ENCODE measurements at regions not wholly inside any gene's neighbourhood (a gene's known extent, or its start where the extent isn't known, plus 50 kb on each side); places are given as distances from the start of the nearest gene placed in this dataset.

DNA sequence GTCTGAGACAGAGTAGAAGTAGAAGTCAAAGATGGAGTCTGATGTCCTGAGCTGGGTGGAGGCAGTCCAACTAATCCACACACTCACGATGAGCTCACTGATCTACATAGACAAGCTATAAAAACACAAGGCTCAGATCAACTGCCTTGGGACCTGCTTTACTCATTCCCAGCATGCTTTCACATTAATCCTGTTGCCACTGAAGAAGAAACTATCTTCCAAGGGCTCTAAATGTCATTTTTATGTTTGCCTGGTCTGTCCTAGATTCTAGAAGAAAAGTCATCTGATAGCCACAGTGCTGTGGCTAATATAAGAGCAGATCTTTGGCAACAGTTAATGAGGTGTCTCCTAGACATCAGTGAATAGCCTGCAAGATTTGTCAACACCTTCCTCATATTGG lies 522.7 kb downstream of the NUF2 start:
- CTCF ChIA-PET: no interaction called here
- Histone ChIP-seq H3K27me3 (ENCODE audit: control insufficient read depth in 1 of 2, insufficient read depth in 2 of 2, low read length in 2 of 2) (no peaks in the 10 kb centered on the region), H3K27ac (ENCODE audit: low read depth in 1 of 2, low read length in 2 of 2) (no peak overlapping the region), H3K4me1 (ENCODE audit: insufficient read depth, low read length) (no peaks in the 10 kb centered on the region), H3K4me3 (ENCODE audit: low read length) (no peak overlapping the region), H3K9me3 (ENCODE audit: control insufficient read depth in 1 of 2, insufficient read depth in 1 of 2, low read length in 2 of 2) (no peaks in the 10 kb centered on the region), H3K36me3 (ENCODE audit: insufficient read depth, low read length) (no peaks in the 10 kb centered on the region)
- Mint-ChIP-seq H3K9me3 (peaks cover 2% of the 10 kb centered on the region), H3K4me3 (no peak overlapping the region), H3K4me1 (ENCODE audit: low read depth) (no peaks in the 10 kb centered on the region), H3K27me3 (no peaks in the 10 kb centered on the region), H3K36me3 (ENCODE audit: low read depth) (no peaks in the 10 kb centered on the region), H3K27ac (no peak overlapping the region)
- DNase-seq: no peak
- TF ChIP-seq, protein P1, sequence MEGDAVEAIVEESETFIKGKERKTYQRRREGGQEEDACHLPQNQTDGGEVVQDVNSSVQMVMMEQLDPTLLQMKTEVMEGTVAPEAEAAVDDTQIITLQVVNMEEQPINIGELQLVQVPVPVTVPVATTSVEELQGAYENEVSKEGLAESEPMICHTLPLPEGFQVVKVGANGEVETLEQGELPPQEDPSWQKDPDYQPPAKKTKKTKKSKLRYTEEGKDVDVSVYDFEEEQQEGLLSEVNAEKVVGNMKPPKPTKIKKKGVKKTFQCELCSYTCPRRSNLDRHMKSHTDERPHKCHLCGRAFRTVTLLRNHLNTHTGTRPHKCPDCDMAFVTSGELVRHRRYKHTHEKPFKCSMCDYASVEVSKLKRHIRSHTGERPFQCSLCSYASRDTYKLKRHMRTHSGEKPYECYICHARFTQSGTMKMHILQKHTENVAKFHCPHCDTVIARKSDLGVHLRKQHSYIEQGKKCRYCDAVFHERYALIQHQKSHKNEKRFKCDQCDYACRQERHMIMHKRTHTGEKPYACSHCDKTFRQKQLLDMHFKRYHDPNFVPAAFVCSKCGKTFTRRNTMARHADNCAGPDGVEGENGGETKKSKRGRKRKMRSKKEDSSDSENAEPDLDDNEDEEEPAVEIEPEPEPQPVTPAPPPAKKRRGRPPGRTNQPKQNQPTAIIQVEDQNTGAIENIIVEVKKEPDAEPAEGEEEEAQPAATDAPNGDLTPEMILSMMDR (IDR thresholded peaks at IDR 0.05): no peak
- intact Hi-C loops (cut with DNase I, micrococcal nuclease): no loop called here
- ATAC-seq (ENCODE audit: poor library complexity): no peak
- POLR2A ChIA-PET: no interaction called here

DNA sequence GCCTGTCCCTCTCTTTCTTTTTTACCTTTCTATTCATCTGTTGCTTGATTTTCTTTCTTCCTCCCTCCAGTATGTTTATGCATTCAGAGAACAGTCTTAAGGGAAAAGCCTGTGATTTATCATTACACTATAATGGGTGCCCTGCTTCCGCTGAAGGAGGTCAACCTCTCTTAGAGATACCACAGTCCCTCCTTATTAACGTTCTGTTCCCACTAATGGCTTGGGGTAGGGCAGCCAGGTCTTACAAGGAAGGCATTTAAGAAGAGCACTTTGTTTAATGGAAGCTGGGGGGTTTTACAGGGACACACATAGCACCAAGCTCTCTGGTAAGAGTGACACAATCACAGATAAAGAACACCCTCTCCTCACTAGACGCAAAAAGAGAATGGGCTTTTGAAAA lies 523.5 kb downstream of the NUF2 start:
- Mint-ChIP-seq H3K9me3 (peaks cover 2% of the 10 kb centered on the region), H3K4me1 (ENCODE audit: low read depth) (no peaks in the 10 kb centered on the region), H3K36me3 (ENCODE audit: low read depth) (no peaks in the 10 kb centered on the region), H3K4me3 (no peak overlapping the region), H3K27me3 (no peaks in the 10 kb centered on the region), H3K27ac (no peak overlapping the region)
- ATAC-seq (ENCODE audit: poor library complexity): no peak
- POLR2A ChIA-PET: no interaction called here
- H3K4me3 ChIP-seq (ENCODE audit: low read length): no peak overlapping the region
- no peaks in the 10 kb centered on the region for H3K9me3 ChIP-seq (ENCODE audit: control insufficient read depth in 1 of 2, insufficient read depth in 1 of 2, low read length in 2 of 2)
- intact Hi-C loops (cut with DNase I, micrococcal nuclease): no loop called here
- no peaks in the 10 kb centered on the region for H3K4me1 ChIP-seq (ENCODE audit: insufficient read depth, low read length)
- H3K27ac ChIP-seq (ENCODE audit: low read depth in 1 of 2, low read length in 2 of 2): no peak overlapping the region
- no peaks in the 10 kb centered on the region for H3K27me3 ChIP-seq (ENCODE audit: control insufficient read depth in 1 of 2, insufficient read depth in 2 of 2, low read length in 2 of 2)
- CTCF ChIA-PET: no interaction called here
- DNase-seq: no peak
- TF ChIP-seq, protein P1 (IDR thresholded peaks at IDR 0.05): no peak
- no peaks in the 10 kb centered on the region for H3K36me3 ChIP-seq (ENCODE audit: insufficient read depth, low read length)

DNA sequence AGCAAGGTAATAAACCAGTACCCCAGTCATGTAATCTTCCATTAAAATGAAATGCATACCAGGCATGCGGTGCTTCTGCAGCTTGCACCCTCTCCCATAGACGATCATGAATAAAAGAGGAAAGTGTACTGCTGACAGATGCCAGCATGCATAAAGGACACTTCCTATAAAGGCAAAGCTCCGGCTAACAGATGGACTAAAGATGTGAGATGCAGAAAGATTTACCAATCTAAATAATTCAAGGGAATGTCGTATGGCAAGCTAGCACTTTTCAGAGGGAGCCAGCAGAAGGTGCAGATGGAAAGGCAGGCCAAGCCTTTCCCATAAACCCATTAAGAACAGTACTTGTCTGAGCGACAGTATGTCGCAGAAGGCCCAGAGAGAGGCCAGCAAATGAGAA lies 542.0 kb downstream of the NUF2 start:
- POLR2A ChIA-PET: no interaction called here
- DNase-seq (no peak), ATAC-seq (ENCODE audit: poor library complexity) (no peak)
- TF ChIP-seq, protein P1 (IDR thresholded peaks at IDR 0.05): no peak
- Mint-ChIP-seq H3K27ac (no peak overlapping the region), H3K36me3 (ENCODE audit: low read depth) (no peaks in the 10 kb centered on the region), H3K9me3 (peaks cover 11% of the 10 kb centered on the region), H3K27me3 (no peaks in the 10 kb centered on the region), H3K4me3 (no peak overlapping the region), H3K4me1 (ENCODE audit: low read depth) (no peaks in the 10 kb centered on the region)
- Histone ChIP-seq H3K4me3 (ENCODE audit: low read length) (no peak overlapping the region), H3K9me3 (ENCODE audit: control insufficient read depth in 1 of 2, insufficient read depth in 1 of 2, low read length in 2 of 2) (no peaks in the 10 kb centered on the region), H3K27me3 (ENCODE audit: control insufficient read depth in 1 of 2, insufficient read depth in 2 of 2, low read length in 2 of 2) (no peaks in the 10 kb centered on the region), H3K36me3 (ENCODE audit: insufficient read depth, low read length) (no peaks in the 10 kb centered on the region), H3K27ac (ENCODE audit: low read depth in 1 of 2, low read length in 2 of 2) (no peak overlapping the region), H3K4me1 (ENCODE audit: insufficient read depth, low read length) (no peaks in the 10 kb centered on the region)
- intact Hi-C loops (cut with DNase I, micrococcal nuclease): no loop called here
- CTCF ChIA-PET: no interaction called here
